ENCODE measurements at regions not wholly inside any gene's neighbourhood (a gene's known extent, or its start where the extent isn't known, plus 50 kb on each side); places are given as distances from the start of the nearest gene placed in this dataset.
A peak's percentile ranks its signal among the peaks of the same experiment; 100 is the strongest.

DNA sequence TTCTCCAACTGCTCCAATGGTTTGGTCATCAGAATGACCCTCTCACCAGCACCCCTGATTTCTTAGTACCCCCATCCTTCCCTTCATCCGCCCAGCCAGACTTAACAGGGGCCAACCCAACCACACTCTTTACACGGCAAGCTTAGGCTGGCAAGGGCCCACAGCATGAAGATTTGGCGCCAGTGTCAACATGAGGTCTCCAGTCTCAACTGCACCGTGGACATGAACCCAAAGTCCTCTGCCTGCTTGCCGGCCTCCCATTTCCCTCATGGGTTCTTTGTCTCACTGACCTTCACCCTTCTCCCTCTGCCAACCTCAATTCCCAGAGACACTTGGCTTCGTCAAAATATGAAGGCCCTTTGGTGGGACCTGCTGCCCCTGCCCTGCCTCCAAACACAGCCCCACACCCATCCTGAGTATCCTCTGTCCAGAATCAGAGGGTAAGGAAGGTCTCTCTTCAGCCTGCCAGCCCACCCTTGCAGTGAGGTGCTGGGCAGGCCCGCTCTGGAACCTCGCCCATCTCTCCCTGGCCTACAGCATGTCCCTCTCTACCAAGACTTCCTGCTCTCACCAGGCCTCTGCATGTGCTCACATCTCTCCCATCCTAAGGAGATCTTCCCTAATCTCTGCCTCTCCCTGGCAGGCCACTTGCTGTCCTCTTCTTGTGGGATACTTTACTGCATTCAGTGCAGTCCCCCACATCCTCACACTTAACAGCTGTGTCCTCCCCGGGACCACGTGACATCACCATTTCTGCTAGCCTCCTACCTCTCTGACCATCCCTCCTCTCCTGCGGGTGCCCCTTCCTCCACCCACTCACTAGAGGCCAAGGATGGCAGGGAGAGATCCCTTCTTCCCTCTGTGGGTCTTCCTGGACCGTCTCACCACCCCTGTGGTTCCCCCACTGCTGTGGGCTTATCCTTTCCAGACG lies 91.7 kb upstream of the ZMIZ1 start:
- intact Hi-C loops (cut with DNase I; ENCODE audit: low total_unique reads) (no loop called here), in situ Hi-C loops (cut with MboI; ENCODE audit: low sequenced_read_pairs in 4 of 4) (no loop called here)
- ATAC-seq (no peak), DNase-seq (no peak)
- Histone ChIP-seq H3K27me3 (no peaks in the 10 kb centered on the region), H3K36me3 (no peaks in the 10 kb centered on the region), H3K27ac (peak overlapping the region in 2 of 4 donors; percentile 36 to 44), H3K9me3 (no peaks in the 10 kb centered on the region), H3K4me3 (no peak overlapping the region), H3K4me1 (peaks cover 26 to 35% of the 10 kb centered on the region in 2 donors)
- no peak for TF ChIP-seq POLR2A (IDR thresholded peaks at IDR 0.05)
- TF ChIP-seq, protein P1, sequence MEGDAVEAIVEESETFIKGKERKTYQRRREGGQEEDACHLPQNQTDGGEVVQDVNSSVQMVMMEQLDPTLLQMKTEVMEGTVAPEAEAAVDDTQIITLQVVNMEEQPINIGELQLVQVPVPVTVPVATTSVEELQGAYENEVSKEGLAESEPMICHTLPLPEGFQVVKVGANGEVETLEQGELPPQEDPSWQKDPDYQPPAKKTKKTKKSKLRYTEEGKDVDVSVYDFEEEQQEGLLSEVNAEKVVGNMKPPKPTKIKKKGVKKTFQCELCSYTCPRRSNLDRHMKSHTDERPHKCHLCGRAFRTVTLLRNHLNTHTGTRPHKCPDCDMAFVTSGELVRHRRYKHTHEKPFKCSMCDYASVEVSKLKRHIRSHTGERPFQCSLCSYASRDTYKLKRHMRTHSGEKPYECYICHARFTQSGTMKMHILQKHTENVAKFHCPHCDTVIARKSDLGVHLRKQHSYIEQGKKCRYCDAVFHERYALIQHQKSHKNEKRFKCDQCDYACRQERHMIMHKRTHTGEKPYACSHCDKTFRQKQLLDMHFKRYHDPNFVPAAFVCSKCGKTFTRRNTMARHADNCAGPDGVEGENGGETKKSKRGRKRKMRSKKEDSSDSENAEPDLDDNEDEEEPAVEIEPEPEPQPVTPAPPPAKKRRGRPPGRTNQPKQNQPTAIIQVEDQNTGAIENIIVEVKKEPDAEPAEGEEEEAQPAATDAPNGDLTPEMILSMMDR (IDR thresholded peaks at IDR 0.05 in 4 of 5, conservative IDR thresholded peaks at IDR 0.05 in 1 of 5) = no peak

DNA sequence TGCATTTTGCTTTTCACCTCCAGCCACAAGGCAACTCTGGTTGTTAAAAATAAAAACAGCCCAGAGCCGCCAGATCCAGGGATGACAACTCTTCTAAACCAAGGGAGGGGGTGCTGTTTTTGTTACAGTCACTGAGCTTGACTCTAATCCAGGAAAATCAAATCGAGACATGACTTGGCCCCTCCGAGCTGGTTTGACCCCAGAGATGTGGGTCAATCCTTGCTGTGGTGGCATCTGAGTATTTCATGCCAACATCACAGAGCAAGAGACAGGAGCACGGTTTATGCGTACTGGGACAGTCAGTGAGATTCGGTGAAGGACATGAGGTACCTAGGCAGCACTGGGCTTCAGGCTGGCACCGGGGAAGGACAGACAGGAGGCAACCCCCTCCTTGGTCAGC lies 88.8 kb upstream of the ZMIZ1 start:
- no peak for TF ChIP-seq POLR2A (IDR thresholded peaks at IDR 0.05)
- TF ChIP-seq, protein P1 (IDR thresholded peaks at IDR 0.05 in 4 of 5, conservative IDR thresholded peaks at IDR 0.05 in 1 of 5) = no peak
- Histone ChIP-seq H3K27ac (peak overlapping the region in 1 of 4 donors; percentile 4), H3K4me1 (peaks cover 4 to 12% of the 10 kb centered on the region in 2 donors), H3K9me3 (no peaks in the 10 kb centered on the region), H3K27me3 (no peaks in the 10 kb centered on the region), H3K36me3 (no peaks in the 10 kb centered on the region), H3K4me3 (no peak overlapping the region)
- DNase-seq (no peak), ATAC-seq (no peak)
- intact Hi-C loops (cut with DNase I; ENCODE audit: low total_unique reads) (no loop called here), in situ Hi-C loops (cut with MboI; ENCODE audit: low sequenced_read_pairs in 4 of 4) (no loop called here)

DNA sequence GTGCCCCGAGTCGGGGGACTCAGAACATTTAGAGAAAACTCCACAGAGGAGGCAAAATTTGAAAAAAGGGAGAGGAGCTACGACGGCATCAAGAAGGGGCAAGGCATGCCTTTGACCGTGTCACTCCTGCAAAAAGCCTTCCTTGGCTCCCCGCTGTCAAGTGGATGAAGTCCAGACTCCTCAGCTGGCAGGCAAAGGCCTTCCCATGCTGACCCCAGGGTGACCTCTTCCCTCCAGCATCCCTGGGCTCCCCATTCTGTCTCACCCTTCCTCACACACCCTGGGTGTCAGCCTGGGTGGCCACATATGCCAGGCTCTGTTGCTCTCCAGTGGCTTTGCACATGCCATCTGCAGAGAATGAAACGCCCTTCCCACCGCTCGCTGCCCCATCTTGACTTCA lies 88.4 kb upstream of the ZMIZ1 start:
- intact Hi-C loops (cut with DNase I; ENCODE audit: low total_unique reads) = no loop called here

DNA sequence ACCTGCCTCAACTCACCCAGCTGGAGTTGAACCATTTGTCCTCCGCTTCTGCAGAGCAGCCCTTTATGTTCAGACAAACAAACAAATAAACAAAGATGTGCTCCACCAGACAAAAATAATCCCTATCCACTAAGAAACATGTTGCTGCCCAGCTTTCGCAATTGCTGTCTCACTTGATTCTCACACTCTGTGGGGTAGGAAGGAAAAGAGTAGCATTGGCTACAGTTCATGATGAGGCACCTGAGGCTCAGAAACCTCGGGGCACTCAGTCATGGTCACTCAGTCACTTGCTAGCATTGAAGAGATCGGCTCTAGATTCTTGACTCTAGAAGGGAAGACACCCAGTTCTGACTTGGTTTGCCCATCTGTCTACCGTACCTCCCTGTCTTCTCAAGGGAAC lies 88.0 kb upstream of the ZMIZ1 start:
- TF ChIP-seq, protein P1 (IDR thresholded peaks at IDR 0.05 in 4 of 5, conservative IDR thresholded peaks at IDR 0.05 in 1 of 5) = no peak
- TF ChIP-seq POLR2A (IDR thresholded peaks at IDR 0.05) = no peak
- in situ Hi-C loops (cut with MboI; ENCODE audit: low sequenced_read_pairs in 4 of 4) (no loop called here), intact Hi-C loops (cut with DNase I; ENCODE audit: low total_unique reads) (no loop called here)
- H3K4me1 ChIP-seq = peaks cover 0 to 10% of the 10 kb centered on the region in 2 donors
- H3K4me3 ChIP-seq = no peak overlapping the region
- no peak for DNase-seq
- H3K27ac ChIP-seq = no peak overlapping the region
- ATAC-seq = no peak
- H3K9me3 ChIP-seq = no peaks in the 10 kb centered on the region
- H3K27me3 ChIP-seq = no peaks in the 10 kb centered on the region
- H3K36me3 ChIP-seq = no peaks in the 10 kb centered on the region

More for the DNA sequence above, 88.4 kb upstream of the ZMIZ1 start:
- peaks cover under 1 to 10% of the 10 kb centered on the region in 2 donors for H3K4me1 ChIP-seq
- H3K27ac ChIP-seq = peak overlapping the region in 1 of 4 donors; percentile 4
- in situ Hi-C loops (cut with MboI; ENCODE audit: low sequenced_read_pairs in 4 of 4) = no loop called here
- H3K9me3 ChIP-seq = no peaks in the 10 kb centered on the region
- no peaks in the 10 kb centered on the region for H3K27me3 ChIP-seq
- H3K4me3 ChIP-seq = no peak overlapping the region
- TF ChIP-seq, protein P1 (IDR thresholded peaks at IDR 0.05 in 4 of 5, conservative IDR thresholded peaks at IDR 0.05 in 1 of 5) = no peak
- no peak for TF ChIP-seq POLR2A (IDR thresholded peaks at IDR 0.05)
- DNase-seq = no peak
- ATAC-seq = no peak
- no peaks in the 10 kb centered on the region for H3K36me3 ChIP-seq

Data from gastrocnemius medialis (tissue), 4 donors.